HG03460 (cell line): ENCODE measurements at regions not wholly inside any gene's neighbourhood (a gene's known extent, or its start where the extent isn't known, plus 50 kb on each side); places are given as distances from the start of the nearest gene placed in this dataset.

Source experiments
- ATAC-seq: cut with Tn5 transposase; IDR thresholded peaks from one replicate; pipeline ENCODE4 v1.9.1; 2021; ENCODE audit not compliant: unreplicated experiment

GRCh38 chr16:79748629-79749028 is 148.1 kb upstream of the MAF start:
- no peak for ATAC-seq

DNA sequence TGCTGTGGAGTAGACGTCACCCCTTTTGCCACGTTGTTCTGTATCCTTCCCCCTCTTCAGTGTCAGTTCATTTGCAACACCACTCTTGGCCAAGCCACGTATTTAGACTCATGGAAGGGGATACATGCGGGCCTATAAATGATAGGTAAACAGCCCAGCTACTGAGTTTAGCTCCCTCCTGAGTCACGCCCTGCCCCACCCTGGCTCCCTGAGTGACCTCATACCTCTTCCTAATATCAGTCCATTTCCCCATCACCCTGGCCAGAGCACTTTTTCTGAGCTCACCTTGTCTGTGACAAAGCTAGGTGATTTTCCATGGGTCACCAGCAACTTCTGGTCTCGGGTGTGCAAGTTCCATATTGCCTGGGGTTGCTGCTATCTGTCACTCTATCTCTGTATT is 147.2 kb upstream of the MAF start:
- no peak for ATAC-seq

- no peak for ATAC-seq
Observed at GRCh38 chr16:79740252-79740651, 139.7 kb upstream of the MAF start.

DNA sequence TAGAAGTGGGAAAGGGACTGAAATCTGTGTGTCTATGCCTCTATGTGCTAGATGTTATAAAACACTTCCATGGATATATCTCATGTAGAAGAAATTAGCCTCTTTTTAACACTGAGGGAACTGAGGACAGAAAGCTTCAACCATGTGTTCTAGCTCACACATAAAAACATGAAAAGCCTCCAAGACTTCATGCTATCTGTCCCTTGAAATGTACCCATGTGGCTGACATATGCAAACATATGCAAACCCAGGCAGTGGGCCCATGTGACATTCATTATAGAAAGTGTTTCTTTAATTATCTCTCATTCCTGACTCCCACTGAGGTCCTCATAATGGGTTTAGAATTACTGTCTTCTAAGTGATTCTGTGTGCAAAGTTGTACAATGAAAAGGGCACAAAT is 134.7 kb upstream of the MAF start:
- ATAC-seq, result no peak

DNA sequence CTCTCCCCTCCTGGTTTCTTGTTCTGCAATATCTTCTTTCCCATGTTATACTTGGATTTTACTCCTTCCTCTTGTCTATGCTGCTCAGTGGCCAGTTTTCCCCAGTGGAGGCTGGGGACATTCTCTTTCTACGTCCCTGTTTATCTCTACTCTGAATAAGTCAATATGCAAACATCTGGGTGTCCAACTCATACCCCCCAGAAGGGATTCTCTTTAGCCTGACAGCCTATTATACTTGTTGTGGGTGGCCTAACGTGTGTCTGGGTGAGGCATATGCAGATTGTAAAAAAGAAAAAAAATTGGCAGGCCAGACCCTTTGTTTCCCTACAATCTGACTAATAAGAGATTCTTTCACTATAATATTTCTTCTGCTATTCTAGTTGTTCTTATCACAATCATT is 134.2 kb upstream of the MAF start:
- ATAC-seq, result no peak

DNA sequence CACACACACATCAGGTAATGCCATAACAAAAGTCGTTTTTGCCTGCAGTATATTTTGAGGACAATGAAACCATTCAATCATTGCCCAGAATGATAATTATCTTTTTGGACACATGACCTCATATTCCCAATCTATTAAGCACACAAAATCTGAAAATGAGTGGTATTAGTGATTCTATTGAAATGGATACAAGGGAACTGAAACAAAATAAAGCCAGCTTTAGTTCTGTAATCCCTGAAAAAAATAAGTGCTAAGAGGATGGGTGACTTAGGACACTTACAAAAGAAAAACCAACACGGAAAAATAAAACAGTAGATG is 128.3 kb upstream of the MAF start:
- no peak for ATAC-seq

GRCh38 chr16:79728048-79728922 is 127.7 kb upstream of the MAF start:
- no peak for ATAC-seq

- ATAC-seq, result no peak
Observed at GRCh38 chr16:79726902-79727301, 126.4 kb upstream of the MAF start.

DNA sequence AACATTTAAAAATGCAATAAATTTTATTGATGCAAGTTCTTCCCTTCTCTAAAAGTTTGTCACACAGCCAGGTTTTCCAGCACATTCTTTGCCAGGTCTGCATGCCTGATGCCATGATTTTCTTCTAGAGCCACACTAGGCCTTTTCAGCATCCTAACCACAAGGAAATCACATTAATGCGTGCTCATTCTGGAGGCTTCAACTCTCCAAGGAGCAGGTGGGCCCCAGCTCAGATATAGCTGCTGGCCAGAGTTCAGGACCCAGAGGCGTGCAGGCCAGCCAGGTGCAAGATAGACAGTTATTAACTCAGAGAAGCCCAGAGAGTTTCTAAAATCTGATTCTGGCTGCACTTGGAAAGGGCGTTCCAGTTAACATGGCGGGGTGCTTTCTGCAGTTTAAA is 124.5 kb upstream of the MAF start:
- ATAC-seq, result no peak

DNA sequence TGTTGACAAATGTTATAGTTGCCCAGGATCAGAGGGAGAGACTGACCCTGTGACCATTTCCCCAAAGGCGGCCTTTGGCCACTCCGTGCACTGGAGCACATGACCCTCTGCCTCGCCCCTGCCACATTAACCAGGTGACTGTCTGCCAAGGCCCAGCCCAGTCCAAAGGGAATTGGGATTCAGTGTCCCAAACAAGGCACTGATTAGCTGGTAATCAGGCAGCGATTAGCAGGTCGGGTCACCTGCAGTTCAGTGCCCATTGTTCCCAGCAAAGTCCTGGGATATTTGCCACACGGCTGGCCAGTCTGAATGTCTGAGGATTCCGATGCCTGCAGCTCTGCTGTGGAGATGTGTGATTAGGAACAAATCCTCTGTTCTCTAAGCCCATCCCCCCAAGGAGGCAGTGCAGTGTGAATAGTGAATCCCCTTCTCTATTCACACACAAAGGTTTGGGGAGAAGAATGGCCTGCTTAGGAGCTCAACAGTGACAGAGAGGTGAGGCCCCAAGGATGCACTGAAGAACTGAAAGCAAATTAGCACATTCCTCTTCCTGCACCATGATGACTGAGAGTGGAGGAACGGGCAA is 123.1 kb upstream of the MAF start:
- no peak for ATAC-seq

DNA sequence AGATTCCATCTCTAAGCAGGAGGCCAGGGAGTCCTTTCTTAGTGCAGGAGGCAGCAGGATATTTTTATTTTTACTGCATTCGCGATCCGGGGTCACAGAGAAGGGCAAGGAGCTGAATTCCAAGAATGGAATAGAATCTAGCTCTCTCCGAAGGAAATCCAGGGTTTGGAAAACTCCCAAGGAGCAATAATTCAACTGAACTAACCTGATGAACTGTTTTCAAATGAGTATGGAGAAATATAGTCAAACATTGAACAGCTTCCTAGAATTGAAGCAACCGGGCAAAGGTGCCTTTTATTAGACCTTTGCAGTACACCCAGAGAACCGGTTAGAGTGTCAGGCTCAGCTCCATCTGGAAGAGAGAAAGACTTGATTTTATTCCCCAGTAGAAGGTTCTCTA is 120.7 kb upstream of the MAF start:
- no peak for ATAC-seq

DNA sequence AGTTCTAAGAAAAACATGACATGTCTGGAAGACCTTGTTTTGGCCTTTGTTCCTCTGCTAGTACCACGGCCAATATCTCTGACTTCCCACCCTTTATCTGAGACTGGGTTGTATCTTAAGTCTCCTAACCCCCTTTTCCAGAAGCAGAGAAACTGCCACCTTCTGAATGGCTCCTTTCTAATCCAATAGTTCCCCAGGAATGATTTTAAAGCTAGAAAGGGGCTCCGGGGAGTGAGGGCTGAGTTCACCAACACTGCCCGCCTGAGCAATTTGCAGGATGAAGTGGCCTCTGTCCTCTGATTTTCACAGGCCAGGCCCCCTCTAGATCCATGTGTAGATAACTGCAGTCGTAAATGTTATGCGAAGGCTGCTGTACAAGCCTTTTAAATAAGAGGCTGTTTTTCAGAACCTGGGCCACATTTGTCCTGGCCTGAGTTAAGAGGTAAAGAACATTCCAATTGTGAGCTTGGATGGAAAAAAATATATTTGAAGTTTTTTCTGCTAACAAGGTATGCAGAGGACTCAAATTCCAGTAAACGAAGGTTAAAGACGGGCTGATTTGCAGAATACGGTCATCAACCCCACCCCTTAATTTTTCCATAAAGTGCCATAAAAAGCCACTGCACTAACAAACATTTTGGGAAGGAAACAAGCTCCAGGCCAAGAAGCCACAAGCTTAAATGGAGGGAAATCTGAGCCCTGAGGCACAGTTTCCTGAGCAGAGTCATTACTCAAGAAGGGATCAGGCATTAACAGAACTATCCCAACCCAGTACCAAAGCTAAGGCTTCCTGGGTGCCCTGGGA is 117.0 kb upstream of the MAF start:
- no peak for ATAC-seq

DNA sequence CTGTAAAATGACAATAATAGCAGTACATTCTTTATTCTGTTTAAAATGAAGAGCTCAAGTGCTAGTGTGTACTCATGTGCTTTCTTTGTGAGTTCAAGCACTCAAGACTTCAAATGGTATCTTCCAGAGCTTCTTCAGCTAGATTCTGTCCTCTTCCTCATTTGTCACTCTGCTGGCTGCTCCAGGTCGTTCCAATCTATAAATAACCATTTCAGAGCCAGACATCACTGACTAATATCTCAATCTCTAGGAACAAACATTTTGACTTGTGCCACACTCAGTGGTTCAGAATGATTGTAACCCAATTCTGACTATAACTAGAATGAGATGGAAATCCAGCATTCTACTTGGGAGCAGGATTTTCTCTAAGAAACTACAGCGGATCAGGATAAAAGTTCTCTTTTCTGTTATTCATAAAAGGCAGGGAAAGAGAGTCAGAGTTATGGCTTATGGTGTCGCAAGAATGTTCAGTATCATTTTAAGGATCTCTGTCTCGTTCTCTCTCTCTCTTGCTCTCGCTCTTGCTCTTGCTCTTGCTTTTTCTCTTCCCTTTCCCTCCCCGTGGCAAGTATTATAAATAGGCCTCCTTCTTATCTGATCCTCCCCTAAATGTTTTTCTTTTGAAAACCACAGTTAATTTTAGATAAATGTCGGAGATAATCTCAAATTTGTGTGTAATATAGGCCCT is 116.3 kb upstream of the MAF start:
- no peak for ATAC-seq

DNA sequence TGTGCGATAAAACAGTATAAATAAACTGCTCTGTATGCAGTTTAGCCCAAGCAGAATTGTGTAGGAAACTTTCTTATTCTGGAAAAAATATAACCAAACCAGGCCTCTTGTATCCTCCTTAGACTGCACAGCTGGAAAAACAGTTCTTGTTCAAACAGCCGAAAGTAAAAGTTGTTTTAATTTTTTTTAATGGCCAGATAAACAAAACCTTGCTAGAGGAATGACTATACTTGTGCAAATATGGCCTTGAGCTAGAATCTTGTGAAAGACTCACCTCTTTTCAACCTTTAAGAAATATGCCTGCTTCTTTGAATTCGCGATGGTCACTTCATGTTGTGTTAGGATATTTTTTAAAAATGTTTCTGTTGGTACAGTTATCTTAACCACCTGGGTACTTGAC is 114.5 kb upstream of the MAF start:
- no peak for ATAC-seq

DNA sequence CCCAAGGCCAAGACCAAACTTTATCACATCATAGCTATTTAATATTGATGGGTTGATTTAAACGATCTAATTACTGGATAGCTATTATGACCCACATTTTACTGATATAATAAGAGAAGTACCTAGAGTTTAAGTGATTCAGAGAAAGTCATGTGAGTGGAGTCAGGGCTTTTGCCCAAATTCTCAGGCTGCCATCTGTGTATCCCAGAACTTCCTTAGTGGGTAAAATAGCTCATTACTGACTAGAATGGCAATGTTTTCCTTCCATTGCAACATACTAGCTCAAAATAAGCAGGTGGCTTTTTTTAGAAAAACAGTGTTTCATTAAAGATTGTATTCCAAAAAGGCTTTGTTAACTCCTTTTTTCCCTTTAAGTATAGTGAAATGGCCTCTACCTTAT is 113.9 kb upstream of the MAF start:
- ATAC-seq, result no peak

GRCh38 chr16:79713609-79714309 is 113.2 kb upstream of the MAF start:
- ATAC-seq, result no peak

DNA sequence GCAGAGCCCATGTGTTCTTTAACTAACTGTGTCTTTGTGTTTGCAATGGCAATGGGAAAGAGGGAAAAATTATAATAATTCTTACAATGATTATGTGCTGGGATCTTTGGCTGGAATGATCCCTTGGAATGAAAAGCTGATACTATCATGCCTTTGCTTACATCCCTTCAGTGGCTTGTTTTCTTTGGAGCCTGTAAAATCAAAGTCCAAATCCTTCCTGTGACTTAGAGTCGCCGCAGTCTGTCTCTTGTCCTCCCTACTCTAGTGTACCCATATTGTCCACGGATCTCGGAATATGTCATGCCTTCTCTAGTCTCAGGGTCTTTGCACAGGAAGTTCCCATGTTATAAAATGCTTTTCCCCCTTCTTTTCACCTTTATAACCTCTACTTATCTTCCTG is 111.7 kb upstream of the MAF start:
- no peak for ATAC-seq

GRCh38 chr16:79707876-79708275 is 107.3 kb upstream of the MAF start:
- no peak for ATAC-seq

DNA sequence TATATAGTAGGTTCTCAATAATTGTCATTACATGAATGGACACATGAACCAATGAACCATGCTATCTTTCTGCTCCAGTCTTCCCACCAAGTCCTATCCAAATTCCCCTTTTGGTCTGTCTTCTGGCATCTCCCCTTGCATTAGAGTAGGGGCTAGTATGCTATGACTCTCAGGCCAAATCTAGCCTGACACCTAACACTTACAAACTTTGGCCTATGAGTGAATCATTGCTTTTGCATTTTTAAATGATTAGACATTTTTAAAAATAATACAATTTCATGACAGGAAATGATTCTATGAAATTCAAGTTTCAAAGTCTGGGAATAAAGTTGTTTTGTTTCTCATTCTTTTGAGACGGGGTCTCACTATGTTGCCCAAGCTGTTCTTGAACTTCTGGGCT is 102.5 kb upstream of the MAF start:
- no peak for ATAC-seq

GRCh38 chr16:79698341-79698753 is 97.8 kb upstream of the MAF start:
- ATAC-seq, result no peak

DNA sequence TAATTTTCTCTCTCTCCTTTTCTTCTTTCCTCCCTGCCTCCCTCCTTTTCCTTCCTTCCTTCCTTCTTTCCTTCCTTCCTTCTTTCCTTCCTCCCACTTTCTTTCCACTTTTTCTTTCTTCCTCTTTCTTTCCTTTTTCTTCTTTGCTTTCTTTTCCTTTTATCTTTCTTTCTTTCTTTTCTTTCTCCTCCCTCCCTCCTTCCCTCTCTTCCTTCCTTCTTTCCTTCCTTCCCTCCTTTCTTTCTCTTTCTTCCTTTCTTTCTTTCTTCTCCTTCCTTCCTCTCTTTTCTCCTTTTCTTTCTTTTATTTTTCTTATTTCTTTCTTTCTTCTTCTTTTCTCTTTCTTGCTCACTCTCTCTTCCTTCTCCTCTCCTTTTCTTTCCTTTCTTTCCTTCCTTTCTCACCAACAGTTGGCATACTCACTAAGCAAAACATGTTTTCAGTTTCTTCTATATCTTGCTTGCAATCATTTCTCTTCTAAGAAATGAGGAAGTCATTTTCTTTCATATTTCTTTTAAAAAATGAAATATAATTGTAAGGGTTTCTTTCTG is 97.1 kb upstream of the MAF start:
- ATAC-seq, result no peak
